ENCODE measurements at regions not wholly inside any gene's neighbourhood (a gene's known extent, or its start where the extent isn't known, plus 50 kb on each side); places are given as distances from the start of the nearest gene placed in this dataset.
"Not testable (repeated sequence)": the region's sequence is repeated elsewhere in the genome, so short reads cannot be mapped to it uniquely, and the experiment has no call there.

DNA sequence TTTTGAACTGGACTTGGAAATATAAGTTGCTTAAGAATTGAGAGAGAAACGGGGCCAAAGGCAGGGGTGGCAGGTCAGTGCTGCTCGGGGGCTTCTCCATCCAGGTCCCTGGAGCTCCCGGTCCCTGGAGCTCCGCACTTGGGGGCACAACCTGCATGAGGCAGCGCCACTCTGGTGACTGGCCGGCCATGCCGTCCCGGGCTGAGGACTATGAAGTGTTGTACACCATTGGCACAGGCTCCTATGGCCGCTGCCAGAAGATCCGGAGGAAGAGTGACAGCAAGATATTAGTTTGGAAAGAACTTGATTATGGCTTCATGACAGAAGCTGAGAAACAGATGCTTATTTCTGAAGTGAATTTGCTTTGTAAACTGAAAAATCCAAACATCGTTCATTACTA, 76.9 kb upstream of the POTEG start:
- DNase-seq, result peak in 1 of 2 donors; percentile 21
- H3K27ac ChIP-seq; H3K4me1 ChIP-seq; H3K4me3 ChIP-seq; H3K9me3 ChIP-seq; H3K27me3 ChIP-seq; ATAC-seq (ENCODE audit: low FRiP score in 2 of 2); H3K36me3 ChIP-seq: not testable (repeated sequence)
- WGBS, 2 donors, result 20 to 80% methylated on average over 1 to 7 of the region's 11 CpGs

DNA sequence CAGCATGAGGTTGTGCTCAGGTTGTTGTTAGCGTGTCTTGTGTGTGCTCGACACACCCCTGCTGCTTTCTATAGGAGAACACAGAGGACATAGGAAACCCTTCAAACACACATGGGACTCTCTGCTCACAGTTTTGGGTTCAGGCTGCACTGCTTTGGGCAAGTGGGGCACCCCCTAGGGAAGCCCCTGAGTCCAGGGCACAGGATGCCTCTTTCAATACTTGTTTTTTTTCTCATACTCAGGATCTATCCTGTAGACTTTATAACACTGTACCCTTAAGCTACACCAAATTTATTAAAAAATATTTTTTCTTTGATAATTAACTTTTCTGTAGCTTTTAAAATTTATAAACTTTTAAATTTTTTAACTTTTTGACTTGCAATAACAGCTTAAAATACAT, 55.3 kb upstream of the POTEG start:
- not testable (repeated sequence) for H3K9me3 ChIP-seq; ATAC-seq (ENCODE audit: low FRiP score in 2 of 2); H3K4me3 ChIP-seq; H3K36me3 ChIP-seq; H3K4me1 ChIP-seq; H3K27ac ChIP-seq; H3K27me3 ChIP-seq; DNase-seq
- 100% methylated on average over 2 of the region's 2 CpGs; no CpG with 5 or more reads in 1 of the 2 donors for WGBS, 2 donors

DNA sequence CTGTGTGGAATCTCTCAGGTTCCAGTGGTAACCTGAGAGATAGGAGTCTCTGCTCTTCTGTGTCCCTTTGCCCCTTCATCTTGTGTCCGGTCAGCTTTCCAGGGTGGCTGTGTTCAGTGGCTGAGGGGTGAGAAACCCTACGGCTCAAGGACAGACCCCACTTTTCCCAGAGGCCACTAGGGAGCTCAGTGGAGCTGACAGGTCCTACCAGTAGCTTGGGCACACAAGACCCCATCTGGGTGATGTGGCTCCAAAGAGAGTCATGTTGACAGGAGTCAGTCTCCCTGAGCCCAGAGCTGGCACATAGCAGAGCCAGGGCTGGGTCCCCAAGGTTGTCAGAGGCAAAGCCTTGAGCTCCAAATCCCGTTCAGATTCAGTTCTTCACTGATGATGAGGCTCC, 54.3 kb upstream of the POTEG start:
- H3K27ac ChIP-seq, result not testable (repeated sequence)

DNA sequence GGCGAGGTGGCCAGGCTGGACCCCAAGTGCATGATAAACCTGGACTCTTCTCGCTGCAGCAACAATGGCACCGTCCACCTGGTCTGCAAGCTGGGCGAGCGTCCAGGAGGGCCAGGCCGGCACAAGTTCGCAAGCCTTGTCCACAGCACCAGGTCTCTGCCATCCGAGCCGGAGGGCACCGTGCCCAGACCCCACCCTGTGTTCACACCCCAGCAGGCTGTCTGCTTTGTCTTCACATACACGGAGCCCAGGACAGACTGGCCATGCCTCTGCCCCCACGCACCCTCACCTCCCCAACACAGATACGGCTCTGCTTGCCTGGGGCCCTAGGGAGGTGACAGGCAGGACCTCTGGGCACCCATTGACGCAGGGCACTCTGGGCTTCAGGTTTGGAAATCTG, 53.5 kb upstream of the POTEG start:
- not testable (repeated sequence) for H3K27me3 ChIP-seq, DNase-seq, H3K27ac ChIP-seq, H3K4me1 ChIP-seq, H3K36me3 ChIP-seq, H3K4me3 ChIP-seq, H3K9me3 ChIP-seq
- no CpG with 5 or more reads among the region's 14 CpGs for WGBS, 2 donors
- ATAC-seq (ENCODE audit: low FRiP score in 2 of 2), result peak; percentile 46 to 54

More for the DNA sequence above, 54.3 kb upstream of the POTEG start:
- not testable (repeated sequence) for H3K36me3 ChIP-seq; H3K4me1 ChIP-seq; H3K4me3 ChIP-seq; DNase-seq; H3K27me3 ChIP-seq; H3K9me3 ChIP-seq; ATAC-seq (ENCODE audit: low FRiP score in 2 of 2)
- WGBS, 2 donors, result 83% methylated on average over 2 of the region's 3 CpGs; no CpG with 5 or more reads in 1 of the 2 donors

DNA sequence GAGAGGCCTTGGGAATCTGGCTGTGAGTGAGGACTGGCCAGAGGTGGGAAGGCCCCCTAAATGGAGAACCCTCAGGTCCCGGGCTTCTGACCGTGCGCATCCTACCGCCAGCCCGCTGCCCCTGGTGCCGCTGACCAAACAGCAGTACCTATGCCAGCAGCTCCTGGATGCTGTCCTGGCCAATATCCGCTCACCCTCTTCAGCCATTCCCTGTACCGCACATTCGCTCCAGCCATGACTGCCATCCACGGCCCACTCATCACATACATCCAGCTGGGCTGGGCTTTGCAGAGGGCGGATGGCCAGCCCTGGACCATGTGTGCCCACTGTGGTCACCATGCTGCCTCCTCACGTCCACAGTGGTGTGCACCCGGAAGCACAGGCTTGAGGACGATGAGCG, 53.1 kb upstream of the POTEG start:
- not testable (repeated sequence) for H3K27ac ChIP-seq, H3K9me3 ChIP-seq, H3K27me3 ChIP-seq, H3K4me1 ChIP-seq, H3K36me3 ChIP-seq, H3K4me3 ChIP-seq
- peak; percentile 51 to 61 for ATAC-seq (ENCODE audit: low FRiP score in 2 of 2)
- WGBS, 2 donors, result 93 to 94% methylated on average over 9 to 11 of the region's 15 CpGs
- peak in 1 of 2 donors; percentile 65 for DNase-seq

DNA sequence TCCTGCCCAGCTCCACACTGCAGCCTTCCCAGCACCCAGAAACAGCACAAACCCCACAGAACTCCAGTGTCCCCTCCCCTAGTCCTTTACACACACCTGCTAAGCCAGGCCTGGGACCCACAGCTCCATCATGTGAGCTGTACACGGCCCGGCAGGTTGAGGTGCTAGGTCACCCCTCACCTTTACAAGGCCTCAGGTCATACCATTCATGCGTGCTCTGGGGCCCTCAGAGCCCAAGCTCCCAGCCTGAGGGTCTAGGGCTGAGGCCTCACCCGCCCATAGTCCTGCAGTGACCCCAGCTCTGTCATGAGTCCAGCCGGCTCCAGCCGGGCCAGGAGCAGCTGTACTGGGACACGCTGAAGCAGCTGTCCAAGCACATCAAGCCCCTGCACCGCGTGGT, 51.2 kb upstream of the POTEG start:
- not testable (repeated sequence) for H3K36me3 ChIP-seq, H3K4me1 ChIP-seq, H3K9me3 ChIP-seq, H3K27ac ChIP-seq, H3K27me3 ChIP-seq, H3K4me3 ChIP-seq
- peak; percentile 9 to 46 for ATAC-seq (ENCODE audit: low FRiP score in 2 of 2)
- DNase-seq, result peak in 1 of 2 donors; percentile 32
- 76 to 86% methylated on average over 3 to 4 of the region's 9 CpGs for WGBS, 2 donors

All from upper lobe of left lung (tissue), 6 donors.